Adrenal gland (tissue), 5 donors: ENCODE measurements at regions not wholly inside any gene's neighbourhood (a gene's known extent, or its start where the extent isn't known, plus 50 kb on each side); places are given as distances from the start of the nearest gene placed in this dataset.

Source experiments
- CTCF ChIP-seq, 6 experiments: fragments of 450-650 bp in 4 of 6; fragments of 200-600 bp in 2 of 6; sonication (generic) in 1 of 6; IDR thresholded peaks; 1 replicate in 5 of 6; 2 replicates in 1 of 6; pipeline versions ENCODE4 v1.5.1 to v1.8.0; 2016 to 2021; ENCODE audit warnings: antibody characterized with exemption in 6 of 6, mild to moderate bottlenecking in 2 of 6, moderate library complexity in 1 of 6
- POLR2A ChIP-seq, 2 donors: fragments of 450-650 bp; IDR thresholded peaks; one replicate each; pipeline ENCODE4 v1.6.1; 2017; ENCODE audit warnings: antibody characterized with exemption in 2 of 2, mild to moderate bottlenecking in 2 of 2, moderate library complexity in 1 of 2
- donor health status: DM: no; HTN: no; CAD: no.

- TF ChIP-seq CTCF (IDR thresholded peaks at IDR 0.05) (no peak), POLR2A (IDR thresholded peaks at IDR 0.05) (no peak)
Measured at GRCh38 chr13:74452881-74453280, 318.7 kb upstream of the KLF12 start.
